Hematopoietic multipotent progenitor cell treated with erythropoietin and hydrocortisone succinate and interleukin-3 and kit ligand, for 4 days (in vitro differentiated cells): ENCODE measurements at regions not wholly inside any gene's neighbourhood (a gene's known extent, or its start where the extent isn't known, plus 50 kb on each side); places are given as distances from the start of the nearest gene placed in this dataset.
"Not testable (repeated sequence)": the region's sequence is repeated elsewhere in the genome, so short reads cannot be mapped to it uniquely, and the experiment has no call there.

Experiments used
- DNase-seq: peaks from one replicate; pipeline ENCODE4 v3.0.0-alpha.2; 2015

DNA sequence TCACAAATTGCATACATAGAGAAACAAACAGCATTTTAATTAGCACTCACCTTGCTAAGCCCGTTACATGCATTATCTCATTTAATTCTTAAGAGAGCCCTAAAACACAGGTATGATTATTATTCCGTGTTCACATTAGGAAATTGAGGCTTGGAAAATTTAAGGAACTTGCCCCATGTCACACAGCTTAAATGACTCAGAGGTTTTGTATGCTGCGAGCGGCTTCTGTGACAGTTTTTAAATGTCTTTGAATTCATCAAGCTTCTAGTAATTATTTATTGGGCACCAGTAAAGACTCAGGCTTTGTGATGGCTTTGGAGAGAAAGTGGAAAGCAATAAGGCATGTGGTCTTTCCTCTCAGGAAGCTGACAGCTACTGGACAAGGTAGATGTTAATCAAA, 166.7 kb upstream of the THBS1 start:
- DNase-seq, result no peak

DNA sequence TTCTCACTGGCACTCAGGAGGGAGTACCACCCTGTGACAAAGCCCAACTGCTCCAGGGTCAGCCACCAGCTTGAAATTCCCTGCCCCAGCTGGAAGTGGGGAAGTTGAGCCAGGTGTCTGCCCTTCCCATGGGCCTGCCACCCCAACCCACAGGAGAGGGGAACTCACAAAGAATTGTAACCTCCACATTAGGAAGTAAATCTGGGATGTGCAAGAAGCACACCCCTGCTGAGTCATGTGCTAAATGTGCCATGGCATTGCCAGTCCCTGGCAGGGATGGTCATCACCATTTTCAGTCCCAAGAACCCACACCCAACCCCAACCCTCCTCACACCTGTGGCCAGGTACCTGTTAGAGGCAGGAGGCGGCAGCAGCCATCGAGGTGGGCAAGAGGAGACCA, 165.2 kb upstream of the THBS1 start:
- no peak for DNase-seq

DNA sequence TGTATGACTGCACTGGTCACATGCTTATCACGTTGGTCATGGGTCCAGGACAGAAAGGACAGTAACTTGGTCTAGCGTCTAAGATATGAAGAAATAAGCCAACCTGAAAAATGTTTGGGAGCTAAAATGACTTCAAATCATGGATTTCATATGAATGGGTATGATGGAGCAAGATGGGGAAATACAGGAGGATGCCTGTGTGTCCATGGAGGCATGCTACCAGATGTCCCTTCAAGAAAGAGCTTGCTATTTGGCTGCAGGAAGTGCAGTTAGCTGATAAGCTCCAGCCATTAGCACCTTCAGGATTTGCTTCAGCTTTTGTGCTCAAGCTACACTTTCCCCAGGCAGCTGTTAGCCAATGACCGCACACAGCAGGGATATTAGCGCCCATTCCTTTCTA, 164.6 kb upstream of the THBS1 start:
- DNase-seq, result peak; percentile 20

DNA sequence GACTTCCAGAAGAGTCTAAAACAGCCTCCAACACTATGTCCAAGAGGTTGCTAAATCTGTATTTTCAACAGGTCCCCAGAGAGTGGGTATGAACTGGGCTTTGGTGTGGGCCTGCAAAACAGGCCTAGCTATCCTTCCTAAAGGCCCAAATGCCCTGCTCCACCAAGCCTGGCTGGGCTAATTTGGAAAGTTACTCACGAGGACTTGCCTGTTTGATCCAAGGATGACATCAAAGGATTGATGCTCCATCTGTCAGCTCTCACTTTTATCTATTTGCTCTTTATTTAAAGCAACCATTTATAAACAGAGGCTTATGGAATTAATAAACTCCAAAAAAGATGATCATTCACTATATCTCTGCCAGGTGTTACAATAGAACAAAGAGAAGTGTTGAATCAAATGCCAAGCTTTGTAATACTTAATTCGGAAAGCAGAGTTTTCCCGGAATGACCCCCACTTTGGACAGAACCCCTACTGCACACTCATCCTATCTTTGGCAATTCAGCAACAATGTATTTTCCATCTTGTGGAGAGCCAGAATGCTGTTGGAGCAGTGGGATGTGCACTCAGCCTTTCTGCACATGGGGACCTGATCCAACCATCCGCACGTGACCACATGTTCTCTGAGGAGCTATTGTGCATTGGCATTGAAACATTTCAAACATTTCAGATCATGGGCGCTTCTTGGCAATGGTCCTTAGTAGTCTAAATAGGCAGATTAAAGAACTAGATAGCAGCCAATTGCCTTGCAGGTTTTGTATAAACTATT, 163.3 kb upstream of the THBS1 start:
- DNase-seq, result no peak

DNA sequence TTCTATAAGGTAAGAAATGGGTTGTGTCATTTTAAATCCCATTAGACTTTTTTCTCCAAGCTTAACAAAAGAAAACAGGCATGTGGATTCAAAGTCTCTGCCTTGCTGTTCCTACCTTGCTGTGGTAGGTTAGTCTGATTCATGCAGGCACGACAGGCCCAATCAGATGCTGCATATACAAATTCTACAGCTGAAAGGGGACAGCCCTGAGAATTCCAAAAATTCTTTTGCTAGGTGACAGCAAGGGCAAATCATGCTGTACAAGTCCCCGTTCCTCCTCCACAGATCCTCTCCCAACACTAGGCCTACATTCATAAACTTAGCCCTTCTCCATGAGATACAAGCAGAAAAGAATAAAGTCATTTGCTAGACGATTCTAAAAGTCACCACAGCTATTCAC, 161.2 kb upstream of the THBS1 start:
- no peak for DNase-seq

DNA sequence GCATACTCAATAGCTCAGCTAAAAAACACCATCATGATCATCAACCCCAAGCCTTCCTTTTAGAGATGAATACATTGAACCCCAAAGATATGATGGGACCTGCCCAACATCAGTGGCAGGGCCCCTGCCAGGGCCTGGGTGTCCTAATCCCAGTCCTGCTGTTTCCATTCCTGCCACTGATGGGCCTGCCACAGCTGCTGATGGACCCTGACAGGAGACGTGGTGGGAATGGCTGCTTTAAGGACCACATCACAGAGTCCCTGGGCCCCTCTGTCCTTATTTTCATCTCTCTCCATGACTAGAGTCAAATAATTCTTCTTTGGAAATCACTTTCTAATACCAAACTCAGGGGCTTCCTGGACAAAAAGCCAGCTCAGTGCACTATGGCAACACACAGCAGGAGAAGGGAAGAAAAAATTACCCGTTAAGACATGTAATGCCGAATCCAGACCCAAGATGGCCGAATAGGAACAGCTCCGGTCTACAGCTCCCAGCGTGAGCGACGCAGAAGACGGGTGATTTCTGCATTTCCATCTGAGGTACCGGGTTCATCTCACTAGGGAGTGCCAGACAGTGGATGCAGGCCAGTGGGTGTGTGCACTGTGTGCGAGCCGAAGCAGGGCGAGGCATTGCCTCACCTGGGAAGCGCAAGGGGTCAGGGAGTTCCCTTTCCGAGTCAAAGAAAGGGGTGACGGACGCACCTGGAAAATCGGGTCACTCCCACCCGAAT, 160.6 kb upstream of the THBS1 start:
- not testable (repeated sequence) for DNase-seq

DNA sequence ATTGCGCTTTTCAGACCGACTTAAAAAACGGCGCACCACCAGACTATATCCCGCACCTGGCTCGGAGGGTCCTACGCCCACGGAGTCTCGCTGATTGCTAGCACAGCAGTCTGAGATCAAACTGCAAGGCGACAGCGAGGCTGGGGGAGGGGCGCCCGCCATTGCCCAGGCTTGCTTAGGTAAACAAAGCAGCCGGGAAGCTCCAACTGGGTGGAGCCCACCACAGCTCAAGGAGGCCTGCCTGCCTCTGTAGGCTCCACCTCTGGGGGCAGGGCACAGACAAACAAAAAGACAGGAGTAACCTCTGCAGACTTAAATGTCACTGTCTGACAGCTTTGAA, 160.1 kb upstream of the THBS1 start:
- not testable (repeated sequence) for DNase-seq

DNA sequence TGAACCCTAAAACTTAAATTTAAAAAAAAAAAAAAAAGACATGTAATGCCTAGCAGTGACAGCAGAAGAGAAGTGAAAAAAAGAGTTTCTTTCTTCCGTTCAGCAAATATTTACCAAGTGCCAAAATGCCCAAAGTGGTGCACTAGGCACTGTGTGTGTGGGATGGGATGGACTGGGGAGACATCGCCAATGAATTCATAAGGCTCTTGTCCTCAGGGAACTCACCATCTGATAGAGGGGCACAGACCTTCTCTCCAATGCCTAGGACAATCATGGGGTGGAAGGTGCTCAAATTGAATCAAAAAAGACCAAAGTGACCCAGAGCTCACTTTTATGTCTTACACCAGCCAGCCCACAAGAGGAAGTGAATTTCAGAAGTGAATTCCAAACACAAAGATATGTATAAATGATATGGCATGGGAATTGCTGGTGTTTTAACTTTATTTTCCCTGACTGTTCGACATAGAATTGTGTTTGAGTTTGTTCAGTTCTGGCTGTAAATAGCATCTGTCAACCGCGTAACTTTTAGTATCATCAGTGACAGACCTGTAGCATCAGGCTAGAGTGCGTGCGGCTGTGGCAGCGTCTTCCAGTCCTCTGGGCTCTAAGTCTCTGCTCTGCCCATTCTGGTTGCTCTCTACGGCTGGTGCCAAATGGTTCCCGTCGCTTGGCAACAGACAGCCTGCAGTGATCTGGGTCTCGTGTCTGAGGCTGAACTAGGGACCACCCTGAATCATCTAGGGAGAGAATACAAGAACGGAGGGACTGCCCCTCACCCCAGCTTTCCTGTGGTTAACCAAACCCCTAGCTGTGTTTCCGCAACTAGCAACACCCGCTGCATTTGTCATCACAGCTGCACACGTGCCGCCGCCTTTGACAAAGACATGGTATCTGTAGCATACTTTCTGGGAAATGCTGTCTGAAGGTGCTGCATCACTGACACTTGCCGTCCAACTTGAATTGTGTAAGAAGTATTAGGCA, 154.0 kb upstream of the THBS1 start:
- peak; percentile 97 for DNase-seq

DNA sequence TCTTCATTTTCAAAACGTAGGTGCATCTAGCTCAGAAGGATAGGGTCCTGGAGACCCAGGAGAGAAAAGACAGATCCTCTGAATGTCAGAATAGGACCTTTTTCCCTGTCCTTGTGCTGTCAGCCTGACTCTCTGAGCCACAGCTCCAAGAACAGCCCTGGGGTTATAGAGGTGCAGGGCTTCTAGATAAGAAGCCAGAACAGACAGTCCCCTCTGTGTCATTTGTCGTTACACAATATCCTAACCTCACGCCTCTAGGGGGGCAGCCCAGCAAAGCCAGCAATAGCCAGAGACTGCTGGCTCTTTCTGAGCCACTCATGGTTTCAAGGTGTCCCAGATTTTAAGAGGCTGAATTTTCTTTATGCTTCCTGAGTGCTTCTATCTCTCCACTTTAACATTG, 153.2 kb upstream of the THBS1 start:
- DNase-seq, result peak; percentile 92

DNA sequence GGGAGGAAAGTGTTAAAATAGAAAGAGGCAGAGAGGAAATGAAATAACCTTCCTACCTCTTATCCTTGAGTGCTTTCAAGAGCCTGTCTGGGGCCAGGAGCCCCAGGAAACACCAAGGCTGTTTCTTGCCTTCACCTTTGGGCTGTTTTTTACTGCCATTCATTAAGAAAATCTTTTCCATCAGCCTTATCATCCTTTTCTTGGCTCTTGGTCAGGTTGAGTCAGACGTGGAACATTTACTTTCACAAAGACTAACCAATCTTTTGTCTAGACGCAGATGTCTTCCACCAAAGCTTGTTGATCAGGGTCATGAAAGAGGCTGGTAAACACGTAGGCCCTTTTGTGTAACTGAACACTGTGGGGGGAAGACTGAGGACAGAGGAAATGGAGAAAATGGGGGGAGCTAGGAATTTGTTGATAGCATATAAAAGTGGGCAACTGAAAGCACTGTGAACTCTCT, 151.0 kb upstream of the THBS1 start:
- peak; percentile 29 for DNase-seq

DNA sequence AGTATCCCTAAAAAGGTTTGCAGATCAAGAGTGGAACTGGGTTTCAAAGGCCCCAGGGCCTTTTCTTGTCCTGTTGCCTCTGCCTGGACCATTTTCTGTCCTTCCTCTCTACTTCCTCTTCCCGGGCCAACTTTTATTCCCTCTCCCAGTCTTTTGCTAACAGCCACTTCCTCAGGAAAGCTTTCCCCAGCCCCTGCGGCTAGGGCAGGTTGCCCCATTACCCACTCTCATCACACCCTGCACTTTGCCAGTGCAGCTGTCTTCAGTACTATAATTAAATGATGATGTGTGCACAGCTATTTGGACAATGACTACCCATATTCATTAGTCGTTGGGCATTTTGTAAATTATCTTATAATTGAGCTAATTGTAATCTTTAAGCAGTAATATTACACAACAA, 150.5 kb upstream of the THBS1 start:
- no peak for DNase-seq

DNA sequence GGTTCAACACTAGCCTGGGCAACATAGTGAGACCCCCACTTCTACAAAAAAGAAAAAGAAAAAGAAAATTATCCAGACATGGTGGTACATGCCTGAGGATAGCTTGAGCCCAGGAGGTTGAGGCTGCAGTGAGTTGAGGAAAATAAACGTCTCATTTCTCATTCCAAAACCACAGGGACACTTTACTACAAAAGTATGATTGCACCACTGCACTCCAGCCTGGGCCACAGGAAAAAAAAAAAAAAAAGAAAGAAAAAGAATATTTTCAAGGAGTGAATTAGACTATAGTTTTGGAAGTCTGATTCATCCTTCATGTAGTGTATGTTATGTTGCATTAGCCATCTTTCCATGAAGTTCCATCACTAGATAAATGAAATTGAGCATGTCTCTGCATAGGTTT, 149.5 kb upstream of the THBS1 start:
- no peak for DNase-seq

DNA sequence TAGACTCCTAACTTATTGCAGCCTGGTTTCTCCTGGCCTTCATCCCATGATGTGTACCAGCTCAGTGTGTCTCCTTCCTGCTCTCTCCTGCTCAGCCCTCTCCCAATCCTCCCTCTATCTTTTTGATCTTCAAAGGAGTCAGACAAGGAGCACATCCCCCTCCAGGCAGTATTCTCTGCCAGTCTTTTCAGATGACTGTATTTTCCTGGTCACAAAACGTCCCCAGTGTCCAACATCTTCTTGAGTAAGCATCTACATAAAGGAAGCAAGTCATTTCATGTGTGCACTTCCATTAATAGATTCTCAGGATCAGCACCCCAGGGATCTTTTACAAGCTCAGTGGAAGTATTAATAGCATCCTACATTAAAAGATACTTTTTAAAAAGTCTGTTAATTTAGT, 148.9 kb upstream of the THBS1 start:
- no peak for DNase-seq

DNA sequence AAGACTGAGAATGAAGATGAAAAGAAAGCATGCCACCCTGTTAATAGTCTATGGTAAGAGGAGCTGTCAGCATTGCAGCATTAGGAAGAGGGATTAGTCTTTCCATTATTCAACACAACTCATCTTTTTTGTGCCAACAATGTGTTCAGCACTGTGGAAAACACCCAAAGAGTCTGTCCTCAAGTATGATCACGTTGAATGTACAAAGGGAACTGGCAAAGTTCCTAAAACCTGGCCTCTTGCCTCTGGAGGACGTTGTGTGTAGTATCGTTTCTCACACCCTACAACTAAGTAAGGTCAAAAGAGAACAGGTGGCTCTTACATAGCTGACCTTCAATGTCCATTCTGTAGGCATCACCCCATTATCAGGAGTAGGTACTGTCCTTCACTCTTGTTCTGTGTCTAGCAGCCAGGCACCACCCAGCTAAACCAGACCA, 147.9 kb upstream of the THBS1 start:
- DNase-seq, result no peak

DNA sequence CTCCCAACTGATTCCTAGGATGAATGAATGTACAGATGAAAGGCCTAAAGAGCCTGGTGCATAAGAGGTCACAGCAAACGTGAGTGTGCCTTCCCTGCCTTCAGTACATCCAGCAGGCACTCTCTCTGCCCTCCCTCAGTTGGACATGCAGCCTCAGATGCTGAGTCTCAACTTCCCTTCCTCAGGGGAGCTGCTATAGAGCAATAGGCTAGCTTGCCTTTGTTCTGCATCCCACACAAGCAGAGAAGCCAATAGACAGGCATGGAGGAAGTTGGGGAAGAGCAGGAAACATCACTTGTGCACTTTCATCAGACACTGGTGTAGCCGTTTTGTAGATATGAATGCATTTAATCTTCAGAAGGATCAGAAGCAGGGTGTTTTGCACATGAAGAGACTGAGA, 147.5 kb upstream of the THBS1 start:
- DNase-seq, result peak; percentile 25

DNA sequence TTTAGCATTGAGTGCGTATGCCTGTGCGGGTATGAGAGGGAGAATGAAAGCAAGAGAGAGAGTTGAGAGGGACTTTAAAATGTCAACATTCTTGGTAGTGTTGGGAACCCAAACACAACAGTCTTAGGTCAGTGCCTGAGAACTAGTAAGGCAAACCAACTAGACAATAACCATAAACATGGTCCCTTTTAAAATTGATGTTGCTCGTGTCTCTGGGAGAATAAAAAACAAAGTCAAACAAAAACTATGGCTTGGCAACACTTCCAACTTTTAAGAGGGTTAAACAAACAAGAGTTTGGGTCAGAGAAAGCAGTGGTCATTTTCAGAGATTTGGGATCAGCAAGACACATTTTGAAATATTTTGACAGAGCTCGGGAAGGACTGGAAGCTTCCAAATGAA, 146.7 kb upstream of the THBS1 start:
- no peak for DNase-seq

DNA sequence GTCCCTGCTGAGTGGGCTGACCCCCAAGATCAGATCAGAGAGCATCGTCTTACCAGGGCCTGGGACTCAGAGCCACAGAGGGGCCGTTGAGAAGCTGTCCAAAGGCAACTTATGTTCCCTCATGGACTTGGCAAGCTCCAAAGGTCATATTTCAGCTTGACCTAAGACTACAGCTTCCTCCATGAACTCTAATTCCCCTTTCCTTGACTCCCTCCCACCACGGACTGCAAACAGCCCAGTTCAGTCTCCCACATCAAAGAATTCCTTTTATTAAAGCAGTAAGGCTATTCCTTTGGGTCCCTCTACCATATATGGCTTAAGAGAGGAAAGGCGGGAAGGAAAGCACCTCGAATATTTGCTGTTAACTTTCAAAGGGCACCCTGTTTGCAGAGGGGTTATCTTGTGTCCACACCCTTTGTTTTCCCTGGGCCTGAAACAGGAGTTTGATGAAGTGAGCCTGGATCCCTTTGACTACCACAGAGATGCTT, 146.1 kb upstream of the THBS1 start:
- no peak for DNase-seq

DNA sequence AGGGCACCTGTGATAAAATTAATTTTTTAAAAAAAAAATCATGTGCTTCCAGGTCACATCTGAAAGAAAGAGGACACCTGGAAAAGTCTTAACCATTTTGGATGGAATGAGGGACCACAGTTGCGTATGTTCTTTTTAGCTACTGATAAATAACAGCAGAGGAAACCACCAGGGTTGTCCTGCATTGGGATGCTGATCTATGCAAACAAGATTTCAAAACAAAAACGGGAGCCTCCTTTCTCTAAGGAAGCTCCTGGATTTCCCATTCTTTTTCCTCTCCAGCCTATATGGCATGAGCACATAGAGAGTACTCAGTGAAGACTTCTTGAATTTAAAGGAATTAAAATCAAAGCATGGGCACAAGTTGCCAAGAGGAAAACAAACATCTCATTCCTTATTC, 145.6 kb upstream of the THBS1 start:
- no peak for DNase-seq

DNA sequence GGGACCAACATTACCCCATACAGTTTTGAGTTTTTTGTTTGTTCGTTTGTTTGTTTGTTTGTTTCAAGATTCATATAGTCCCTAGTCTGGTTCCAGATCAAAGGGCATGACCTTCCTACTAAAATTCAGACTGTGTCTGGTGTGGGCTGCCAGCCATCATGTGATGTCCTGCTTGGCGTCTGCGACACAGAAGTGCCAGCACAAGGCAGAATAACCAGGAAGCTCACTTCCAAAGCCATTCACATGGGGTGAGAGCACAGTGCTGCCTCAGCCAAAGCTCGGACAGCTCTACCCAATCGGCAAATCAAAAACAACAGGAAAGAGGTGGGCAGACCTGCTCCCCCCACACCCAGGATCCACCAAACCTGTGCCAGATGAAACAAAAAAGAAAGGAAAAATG, 142.6 kb upstream of the THBS1 start:
- DNase-seq, result no peak

DNA sequence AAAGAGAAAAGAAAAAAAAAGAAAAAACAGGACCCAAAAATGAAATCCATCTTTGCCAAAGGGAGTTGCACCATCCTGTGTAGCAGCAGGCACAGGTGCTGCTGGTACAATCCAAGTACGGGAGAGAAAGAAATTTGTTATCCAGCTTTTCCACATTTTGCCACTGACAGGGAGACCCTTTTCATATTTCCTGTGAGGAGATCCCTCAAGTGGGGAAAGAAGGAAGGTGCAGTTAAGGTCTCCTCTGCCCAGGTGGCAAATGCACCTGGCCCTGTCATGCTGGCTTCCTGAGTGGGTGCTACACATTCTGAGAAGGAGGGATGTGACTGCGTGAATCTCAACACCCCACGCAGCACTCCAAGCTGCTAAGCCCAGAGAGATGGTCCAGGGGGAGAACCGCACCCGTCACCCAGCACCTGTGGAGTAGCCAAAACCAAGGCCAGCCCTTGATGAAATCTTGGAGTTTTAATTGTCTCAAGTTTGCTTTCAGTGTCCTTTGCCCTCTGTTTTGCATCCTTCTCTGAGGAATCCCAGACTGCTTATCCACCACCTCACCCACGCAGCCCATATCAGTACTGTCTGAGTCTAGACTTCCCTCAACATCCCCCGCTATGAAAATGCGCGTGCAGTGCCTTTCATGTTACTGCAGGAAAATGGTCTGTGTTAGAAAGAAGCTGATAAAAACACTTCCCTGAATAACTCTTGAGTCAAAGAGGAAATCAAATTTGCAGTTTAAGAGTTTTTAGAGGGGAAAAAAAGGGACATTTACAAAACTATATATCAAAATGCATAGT, 141.9 kb upstream of the THBS1 start:
- peak; percentile 56 for DNase-seq

DNA sequence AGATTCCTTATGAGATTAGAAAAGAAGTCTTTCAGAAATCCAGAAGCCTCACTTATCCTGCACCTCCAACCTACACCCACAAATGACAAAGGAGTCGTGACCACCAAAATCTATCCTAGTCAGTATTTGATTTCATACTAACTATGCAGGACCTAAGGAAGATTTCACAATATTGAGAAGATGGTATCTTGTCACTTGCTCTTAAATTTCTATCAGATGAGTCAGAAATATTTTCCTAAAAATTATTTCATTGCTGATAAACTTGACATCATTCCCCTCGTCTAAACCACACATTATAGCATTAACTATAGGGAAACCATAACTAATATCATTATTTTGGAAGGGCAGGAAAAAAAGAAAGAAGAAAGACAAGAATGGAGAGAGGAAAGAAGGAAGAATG, 138.0 kb upstream of the THBS1 start:
- no peak for DNase-seq

DNA sequence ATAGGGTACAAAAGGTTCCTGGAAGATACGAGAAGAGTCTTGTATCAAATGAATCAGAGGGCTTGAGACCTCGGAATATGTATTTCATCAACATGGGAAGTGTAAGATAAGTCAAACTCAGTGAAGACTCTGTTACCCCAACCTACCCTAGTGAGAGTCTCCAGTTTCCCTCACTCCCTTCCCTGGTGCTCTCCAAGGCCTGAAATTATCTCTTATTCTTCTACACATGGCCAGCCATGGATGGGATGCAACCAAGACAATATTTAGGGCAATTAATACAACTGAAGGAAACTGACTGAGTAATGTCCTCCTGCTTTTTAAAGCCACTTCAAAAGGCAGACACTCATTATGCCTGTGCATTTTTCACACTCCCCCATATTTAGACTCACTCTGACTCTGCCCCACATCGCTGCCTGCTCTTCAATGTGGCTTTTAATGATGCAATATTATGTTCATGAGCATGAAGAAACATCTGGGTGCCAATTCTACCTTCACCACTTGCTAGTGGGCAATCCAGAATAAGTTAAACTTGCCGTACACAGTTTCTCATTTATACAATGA, 137.1 kb upstream of the THBS1 start:
- DNase-seq, result no peak
